Glutamatergic neuron (in vitro differentiated cells): ENCODE measurements at regions not wholly inside any gene's neighbourhood (a gene's known extent, or its start where the extent isn't known, plus 50 kb on each side); places are given as distances from the start of the nearest gene placed in this dataset.

ENCODE experiments used
- DNase-seq: peaks from one replicate; pipeline ENCODE4 v3.0.0; 2022
- H3K27ac Mint-ChIP-seq: one replicate; pipeline ENCODE4 v1.8.0; 2020; ENCODE audit warnings: mild to moderate bottlenecking, mixed read lengths, inconsistent platforms; ENCODE audit not compliant: unreplicated experiment
- H3K27me3 Mint-ChIP-seq: one replicate; pipeline ENCODE4 v1.8.0; 2020; ENCODE audit warnings: mild to moderate bottlenecking, moderate library complexity, mixed read lengths, inconsistent platforms; ENCODE audit not compliant: unreplicated experiment
- H3K36me3 Mint-ChIP-seq: one replicate; pipeline ENCODE4 v1.8.0; 2020; ENCODE audit warnings: mild to moderate bottlenecking, mixed read lengths, inconsistent platforms; ENCODE audit not compliant: unreplicated experiment
- H3K4me1 Mint-ChIP-seq: one replicate; pipeline ENCODE4 v1.8.0; 2020; ENCODE audit warnings: mild to moderate bottlenecking, low read depth, mixed read lengths, inconsistent platforms; ENCODE audit not compliant: unreplicated experiment
- H3K4me3 Mint-ChIP-seq: one replicate; pipeline ENCODE4 v1.8.0; 2020; ENCODE audit warnings: mild to moderate bottlenecking, mixed read lengths, inconsistent platforms; ENCODE audit not compliant: unreplicated experiment
- H3K9me3 Mint-ChIP-seq: one replicate; pipeline ENCODE4 v1.8.0; 2020; ENCODE audit warnings: mild to moderate bottlenecking, moderate library complexity, mixed read lengths, inconsistent platforms; ENCODE audit not compliant: unreplicated experiment
- TF ChIP-seq, protein P1 (sequence below): fragments of 200-600 bp; sonication (generic); IDR thresholded peaks from one replicate; pipeline ENCODE4 v1.5.0; 2021; ENCODE audit not compliant: partially characterized antibody, unreplicated experiment

DNA sequence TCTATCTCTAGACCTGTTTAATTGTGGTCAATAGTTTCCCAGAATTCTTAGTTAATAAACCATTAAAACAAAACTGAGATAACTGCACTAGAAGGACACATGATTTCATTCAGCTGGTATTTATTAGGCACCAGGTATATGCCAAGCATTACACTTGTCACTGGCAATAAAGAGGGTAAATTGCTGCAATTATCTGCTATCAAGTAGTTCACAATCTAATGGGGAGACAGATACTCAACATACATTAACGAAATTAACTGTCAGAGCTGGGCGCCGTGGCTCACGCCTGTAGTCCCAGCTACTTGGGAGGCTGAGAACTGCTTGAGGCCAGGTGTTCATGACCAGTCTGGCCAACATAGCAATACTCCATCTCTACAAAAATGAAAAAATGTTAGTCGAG is 71.7 kb upstream of the WIPF1 start:
- H3K9me3 Mint-ChIP-seq = no peaks in the 10 kb centered on the region

DNA sequence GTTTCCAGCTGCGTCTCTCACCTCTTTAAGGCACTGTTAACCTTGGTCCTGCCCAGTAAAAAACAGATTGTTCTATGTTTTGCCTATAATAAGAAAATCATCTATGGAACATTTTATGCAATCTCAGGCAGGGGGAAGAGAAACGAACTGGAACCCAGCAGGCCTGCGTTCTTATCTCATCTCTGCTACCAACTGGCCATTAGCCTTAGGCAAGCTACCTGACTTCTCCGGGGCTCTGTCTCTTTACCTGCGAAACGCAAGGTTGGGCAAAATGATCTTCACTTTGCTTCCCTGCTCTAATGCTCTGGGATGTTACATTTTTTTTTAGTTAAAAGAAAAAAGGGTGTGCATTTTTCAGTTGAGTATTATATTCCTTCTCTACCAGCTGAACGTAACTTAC is 70.5 kb upstream of the WIPF1 start:
- H3K4me3 Mint-ChIP-seq = no peak overlapping the region
- H3K27ac Mint-ChIP-seq = no peak overlapping the region
- H3K4me1 Mint-ChIP-seq = no peaks in the 10 kb centered on the region

More for the DNA sequence above, 71.7 kb upstream of the WIPF1 start:
- H3K4me3 Mint-ChIP-seq = no peak overlapping the region
- DNase-seq = no peak
- peaks cover 22% of the 10 kb centered on the region for H3K36me3 Mint-ChIP-seq
- no peaks in the 10 kb centered on the region for H3K27me3 Mint-ChIP-seq
- H3K4me1 Mint-ChIP-seq = no peaks in the 10 kb centered on the region
- TF ChIP-seq, protein P1, sequence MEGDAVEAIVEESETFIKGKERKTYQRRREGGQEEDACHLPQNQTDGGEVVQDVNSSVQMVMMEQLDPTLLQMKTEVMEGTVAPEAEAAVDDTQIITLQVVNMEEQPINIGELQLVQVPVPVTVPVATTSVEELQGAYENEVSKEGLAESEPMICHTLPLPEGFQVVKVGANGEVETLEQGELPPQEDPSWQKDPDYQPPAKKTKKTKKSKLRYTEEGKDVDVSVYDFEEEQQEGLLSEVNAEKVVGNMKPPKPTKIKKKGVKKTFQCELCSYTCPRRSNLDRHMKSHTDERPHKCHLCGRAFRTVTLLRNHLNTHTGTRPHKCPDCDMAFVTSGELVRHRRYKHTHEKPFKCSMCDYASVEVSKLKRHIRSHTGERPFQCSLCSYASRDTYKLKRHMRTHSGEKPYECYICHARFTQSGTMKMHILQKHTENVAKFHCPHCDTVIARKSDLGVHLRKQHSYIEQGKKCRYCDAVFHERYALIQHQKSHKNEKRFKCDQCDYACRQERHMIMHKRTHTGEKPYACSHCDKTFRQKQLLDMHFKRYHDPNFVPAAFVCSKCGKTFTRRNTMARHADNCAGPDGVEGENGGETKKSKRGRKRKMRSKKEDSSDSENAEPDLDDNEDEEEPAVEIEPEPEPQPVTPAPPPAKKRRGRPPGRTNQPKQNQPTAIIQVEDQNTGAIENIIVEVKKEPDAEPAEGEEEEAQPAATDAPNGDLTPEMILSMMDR = no peak
- no peak overlapping the region for H3K27ac Mint-ChIP-seq

DNA sequence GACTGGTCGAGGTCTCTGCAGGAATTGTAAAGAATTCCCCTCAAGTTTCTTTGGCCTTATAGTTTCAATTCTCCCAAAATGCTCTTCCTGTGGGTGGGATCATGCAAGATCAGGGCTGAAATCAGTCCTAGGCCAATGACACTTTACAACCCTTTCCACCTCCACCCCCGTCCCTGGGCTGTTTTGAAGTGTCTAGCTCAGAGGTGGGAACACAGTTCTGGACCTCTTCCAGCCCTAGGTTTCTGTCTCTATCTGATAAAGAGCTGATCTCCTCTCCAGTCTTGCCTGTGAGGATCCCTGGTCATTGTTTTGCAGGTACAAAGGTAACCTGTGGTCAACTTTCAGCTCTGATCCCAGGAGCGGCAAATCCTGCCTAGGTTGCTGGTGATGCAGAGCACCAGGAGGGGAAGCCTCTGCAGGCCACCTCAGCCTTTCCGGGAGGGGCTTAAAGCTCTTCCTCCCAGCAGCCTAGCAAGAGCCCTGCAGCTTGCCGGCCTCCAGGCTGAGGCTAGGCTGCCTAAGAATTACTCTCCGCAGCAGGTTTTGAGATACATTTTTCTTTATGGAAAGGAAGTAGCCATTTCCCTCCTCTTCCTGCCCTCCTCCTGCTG is 69.8 kb upstream of the WIPF1 start:
- Mint-ChIP-seq H3K27me3 (no peaks in the 10 kb centered on the region), H3K27ac (no peak overlapping the region), H3K4me1 (no peaks in the 10 kb centered on the region), H3K9me3 (no peaks in the 10 kb centered on the region), H3K36me3 (peaks cover 14% of the 10 kb centered on the region), H3K4me3 (no peak overlapping the region)
- TF ChIP-seq, protein P1 = no peak
- no peak for DNase-seq

More for the DNA sequence above, 70.5 kb upstream of the WIPF1 start:
- Mint-ChIP-seq H3K9me3 (no peaks in the 10 kb centered on the region), H3K27me3 (no peaks in the 10 kb centered on the region), H3K36me3 (peaks cover 18% of the 10 kb centered on the region)
- no peak for DNase-seq
- TF ChIP-seq, protein P1 = no peak

GRCh38 chr2:174666845-174667244 is 69.2 kb upstream of the WIPF1 start:
- TF ChIP-seq, protein P1 = no peak
- H3K4me3 Mint-ChIP-seq = no peak overlapping the region
- H3K36me3 Mint-ChIP-seq = peaks cover 9% of the 10 kb centered on the region
- no peaks in the 10 kb centered on the region for H3K27me3 Mint-ChIP-seq
- H3K9me3 Mint-ChIP-seq = no peaks in the 10 kb centered on the region
- no peak for DNase-seq
- no peaks in the 10 kb centered on the region for H3K4me1 Mint-ChIP-seq
- no peak overlapping the region for H3K27ac Mint-ChIP-seq

- H3K4me1 Mint-ChIP-seq = no peaks in the 10 kb centered on the region
- H3K9me3 Mint-ChIP-seq = peaks cover under 1% of the 10 kb centered on the region
- H3K27ac Mint-ChIP-seq = no peak overlapping the region
- no peak for DNase-seq
- peaks cover 4% of the 10 kb centered on the region for H3K36me3 Mint-ChIP-seq
- H3K4me3 Mint-ChIP-seq = no peak overlapping the region
- TF ChIP-seq, protein P1 = no peak
- peaks cover 2% of the 10 kb centered on the region for H3K27me3 Mint-ChIP-seq
These were observed 68.7 kb upstream of the WIPF1 start for GRCh38 chr2:174666312-174666711.
